SK-N-SH treated with all-trans-retinoic acid at 6 μM for 48 hours (cell line): ENCODE measurements at regions not wholly inside any gene's neighbourhood (a gene's known extent, or its start where the extent isn't known, plus 50 kb on each side); places are given as distances from the start of the nearest gene placed in this dataset.

ENCODE experiments used
- ARNTL ChIP-seq: fragments of 450-650 bp; formaldehyde crosslinking; IDR thresholded peaks from 2 replicates; pipeline ENCODE4 v1.5.0; 2020; ENCODE audit warnings: low read depth, mild to moderate bottlenecking, moderate library complexity, borderline replicate concordance
- ESRRG ChIP-seq: fragments of 250-450 bp; sonication (Bioruptor Pico); IDR thresholded peaks from 2 replicates; pipeline ENCODE4 v1.6.1; 2021; ENCODE audit warnings: mild to moderate bottlenecking
- TF ChIP-seq, protein P1 (sequence below): fragments of 250-450 bp; sonication (Bioruptor Pico); IDR thresholded peaks from 2 replicates; pipeline ENCODE4 v1.8.0; 2020; ENCODE audit warnings: mild to moderate bottlenecking, moderate library complexity, borderline replicate concordance

DNA sequence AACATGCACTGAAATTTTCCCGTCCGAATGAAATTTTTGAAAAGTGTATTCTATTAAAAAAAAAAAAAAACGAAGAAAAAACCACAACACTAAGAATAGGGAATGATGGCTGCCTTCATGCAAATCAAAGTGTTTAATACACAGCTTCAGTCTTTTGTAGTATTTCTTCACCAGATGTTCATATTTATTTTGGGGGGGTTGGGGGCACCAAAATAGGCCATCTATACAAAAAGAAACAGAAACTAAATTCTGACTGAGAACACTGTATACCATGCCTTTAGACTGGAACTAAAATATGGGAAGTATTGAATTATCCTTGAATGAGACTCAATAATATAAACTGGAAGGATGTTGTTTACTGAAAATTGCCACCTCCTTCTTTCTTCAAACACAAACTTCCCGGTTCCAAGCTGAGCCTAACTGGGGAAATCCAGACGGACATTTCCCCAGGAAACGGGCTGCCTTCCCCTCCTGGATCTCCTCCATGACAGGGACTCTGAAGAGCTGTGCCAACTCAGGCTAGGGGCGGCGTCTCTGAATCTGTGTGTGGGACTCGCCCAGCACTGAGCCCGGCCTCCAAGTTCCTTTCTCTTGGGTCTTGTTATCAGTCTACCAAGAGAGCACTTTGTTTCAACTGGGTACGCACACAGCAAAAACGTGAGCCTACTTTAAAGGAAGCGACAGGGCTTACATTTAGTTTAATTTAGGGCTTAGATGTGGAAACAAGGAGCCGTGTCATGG lies 511.3 kb upstream of the ADAMTS16 start:
- no peak for TF ChIP-seq ARNTL
- TF ChIP-seq, protein P1, sequence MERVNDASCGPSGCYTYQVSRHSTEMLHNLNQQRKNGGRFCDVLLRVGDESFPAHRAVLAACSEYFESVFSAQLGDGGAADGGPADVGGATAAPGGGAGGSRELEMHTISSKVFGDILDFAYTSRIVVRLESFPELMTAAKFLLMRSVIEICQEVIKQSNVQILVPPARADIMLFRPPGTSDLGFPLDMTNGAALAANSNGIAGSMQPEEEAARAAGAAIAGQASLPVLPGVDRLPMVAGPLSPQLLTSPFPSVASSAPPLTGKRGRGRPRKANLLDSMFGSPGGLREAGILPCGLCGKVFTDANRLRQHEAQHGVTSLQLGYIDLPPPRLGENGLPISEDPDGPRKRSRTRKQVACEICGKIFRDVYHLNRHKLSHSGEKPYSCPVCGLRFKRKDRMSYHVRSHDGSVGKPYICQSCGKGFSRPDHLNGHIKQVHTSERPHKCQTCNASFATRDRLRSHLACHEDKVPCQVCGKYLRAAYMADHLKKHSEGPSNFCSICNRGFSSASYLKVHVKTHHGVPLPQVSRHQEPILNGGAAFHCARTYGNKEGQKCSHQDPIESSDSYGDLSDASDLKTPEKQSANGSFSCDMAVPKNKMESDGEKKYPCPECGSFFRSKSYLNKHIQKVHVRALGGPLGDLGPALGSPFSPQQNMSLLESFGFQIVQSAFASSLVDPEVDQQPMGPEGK (CRISPR knock-in tag), result no peak
- no peak for TF ChIP-seq ESRRG (CRISPR knock-in tag)
